CD4-positive, CD25-positive, alpha-beta regulatory T cell (primary cell): ENCODE measurements at regions not wholly inside any gene's neighbourhood (a gene's known extent, or its start where the extent isn't known, plus 50 kb on each side); places are given as distances from the start of the nearest gene placed in this dataset.
"Not testable (repeated sequence)": the region's sequence is repeated elsewhere in the genome, so short reads cannot be mapped to it uniquely, and the experiment has no call there.

Source experiments
- ATAC-seq, 2 donors: fragments of 150-1000 bp; cut with Tn5 transposase; one replicate each; pipeline ENCODE4 v1.10.0; 2021; ENCODE audit warnings: low read depth in 2 of 2, moderate number of reproducible peaks in 2 of 2, moderate library complexity in 1 of 2
- DNase-seq, 3 donors: peaks; one replicate each; pipeline versions ENCODE4 v3.0.0 to v3.0.0-alpha.2; 2012 to 2022; ENCODE audit warnings: mixed read lengths in 1 of 3
- H3K27ac ChIP-seq: one replicate; pipeline ENCODE4 v1.7.0; 2013; ENCODE audit warnings: mild to moderate bottlenecking, low read length; ENCODE audit not compliant: insufficient read depth, poor library complexity, severe bottlenecking
- H3K27me3 ChIP-seq: one replicate; pipeline ENCODE4 v1.7.0; 2013; ENCODE audit warnings: low read length; ENCODE audit not compliant: control insufficient read depth, insufficient read depth
- H3K36me3 ChIP-seq: one replicate; pipeline ENCODE4 v1.7.0; 2013; ENCODE audit warnings: mild to moderate bottlenecking, low read length, moderate library complexity; ENCODE audit not compliant: control insufficient read depth, insufficient read depth
- H3K4me1 ChIP-seq: 2 replicates; pipeline ENCODE4 v1.7.0; 2013; ENCODE audit warnings: mild to moderate bottlenecking, low read length; ENCODE audit not compliant: insufficient read depth, control insufficient read depth, poor library complexity, severe bottlenecking
- H3K4me3 ChIP-seq: one replicate; pipeline ENCODE4 v1.7.0; 2013; ENCODE audit warnings: low read depth, mild to moderate bottlenecking, low read length, moderate library complexity
- H3K9me3 ChIP-seq, 2 experiments: 1 replicate in 1 of 2; 2 replicates in 1 of 2; pipeline ENCODE4 v1.7.0; 2013; ENCODE audit warnings: low read length in 2 of 2, mild to moderate bottlenecking in 1 of 2, moderate library complexity in 1 of 2; ENCODE audit not compliant: control insufficient read depth in 2 of 2
- H3K27ac Mint-ChIP-seq, 3 donors: one replicate each; pipeline ENCODE4 v1.8.0; 2020 to 2022; ENCODE audit warnings: mild to moderate bottlenecking in 3 of 3, mixed read lengths in 3 of 3, moderate library complexity in 2 of 3
- H3K27me3 Mint-ChIP-seq: one replicate; pipeline ENCODE4 v1.8.0; 2022; ENCODE audit warnings: mild to moderate bottlenecking, mixed read lengths
- H3K36me3 Mint-ChIP-seq: one replicate; pipeline ENCODE4 v1.8.0; 2020; ENCODE audit warnings: mixed read lengths
- H3K4me1 Mint-ChIP-seq, 4 donors: one replicate each; pipeline ENCODE4 v1.8.0; 2020 to 2022; ENCODE audit warnings: mixed read lengths in 4 of 4, mild to moderate bottlenecking in 1 of 4
- H3K4me3 Mint-ChIP-seq, 4 donors: one replicate each; pipeline ENCODE4 v1.8.0; 2020 to 2022; ENCODE audit warnings: mild to moderate bottlenecking in 4 of 4, mixed read lengths in 4 of 4, moderate library complexity in 3 of 4
- H3K9me3 Mint-ChIP-seq, 7 donors: one replicate each; pipeline ENCODE4 v1.8.0; 2020 to 2022; ENCODE audit warnings: mixed read lengths in 7 of 7, mild to moderate bottlenecking in 3 of 7, moderate library complexity in 2 of 7

DNA sequence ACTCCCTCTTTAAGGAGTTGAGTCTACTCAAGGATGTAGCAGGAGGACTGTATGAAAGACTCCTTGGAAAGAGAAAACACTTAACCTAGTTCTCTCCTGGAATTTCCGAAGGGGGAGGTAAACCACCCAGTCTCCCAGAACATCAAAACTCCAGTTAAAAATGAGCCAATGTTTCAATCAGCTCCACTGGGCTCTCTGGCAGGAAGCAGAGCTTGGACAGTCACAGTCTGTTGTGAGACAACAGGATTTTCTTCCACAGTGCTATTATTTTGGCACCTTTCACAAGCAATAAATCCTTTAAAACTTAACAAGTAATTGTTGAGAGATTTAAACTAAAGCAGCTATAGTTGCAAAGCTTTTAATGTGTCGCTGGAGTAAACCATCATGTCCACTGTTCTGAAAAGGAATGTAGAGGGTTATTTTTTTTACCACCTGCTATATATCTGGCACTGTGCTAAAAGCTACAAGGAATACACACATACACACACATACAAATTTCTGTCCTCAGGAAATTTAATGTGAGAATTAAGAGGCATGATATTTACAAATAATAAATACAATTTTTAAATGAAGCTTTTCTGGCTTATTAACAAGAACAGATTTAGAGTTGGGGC, 229.2 kb upstream of the INTU start:
- Histone ChIP-seq H3K4me3 (no peak overlapping the region), H3K27ac (no peak overlapping the region), H3K36me3 (no peaks in the 10 kb centered on the region), H3K27me3 (no peaks in the 10 kb centered on the region), H3K4me1 (no peaks in the 10 kb centered on the region), H3K9me3 (peaks cover 0 to 7% of the 10 kb centered on the region in 2 experiments)
- no peak for DNase-seq
- H3K36me3 Mint-ChIP-seq, result no peaks in the 10 kb centered on the region
- H3K9me3 Mint-ChIP-seq, result peaks cover 0 to 9% (median 2%) of the 10 kb centered on the region in 7 donors
- no peak for ATAC-seq
- H3K4me1 Mint-ChIP-seq, result peaks cover 0 to 5% (median 0%) of the 10 kb centered on the region in 4 donors
- no peak overlapping the region for H3K27ac Mint-ChIP-seq
- no peaks in the 10 kb centered on the region for H3K27me3 Mint-ChIP-seq
- H3K4me3 Mint-ChIP-seq, result no peak overlapping the region

- H3K36me3 Mint-ChIP-seq, result no peaks in the 10 kb centered on the region
- Histone ChIP-seq H3K27ac (no peak overlapping the region), H3K27me3 (no peaks in the 10 kb centered on the region), H3K4me1 (no peaks in the 10 kb centered on the region), H3K36me3 (no peaks in the 10 kb centered on the region), H3K9me3 (peaks cover 0 to 7% of the 10 kb centered on the region in 2 experiments), H3K4me3 (no peak overlapping the region)
- H3K4me3 Mint-ChIP-seq, result no peak overlapping the region
- ATAC-seq, result no peak
- H3K4me1 Mint-ChIP-seq, result peaks cover 0 to 5% (median 0%) of the 10 kb centered on the region in 4 donors
- peaks cover 0 to 12% (median 2%) of the 10 kb centered on the region in 7 donors for H3K9me3 Mint-ChIP-seq
- DNase-seq, result no peak
- no peaks in the 10 kb centered on the region for H3K27me3 Mint-ChIP-seq
- no peak overlapping the region for H3K27ac Mint-ChIP-seq
Observed at GRCh38 chr4:127406187-127406586, 226.6 kb upstream of the INTU start.

DNA sequence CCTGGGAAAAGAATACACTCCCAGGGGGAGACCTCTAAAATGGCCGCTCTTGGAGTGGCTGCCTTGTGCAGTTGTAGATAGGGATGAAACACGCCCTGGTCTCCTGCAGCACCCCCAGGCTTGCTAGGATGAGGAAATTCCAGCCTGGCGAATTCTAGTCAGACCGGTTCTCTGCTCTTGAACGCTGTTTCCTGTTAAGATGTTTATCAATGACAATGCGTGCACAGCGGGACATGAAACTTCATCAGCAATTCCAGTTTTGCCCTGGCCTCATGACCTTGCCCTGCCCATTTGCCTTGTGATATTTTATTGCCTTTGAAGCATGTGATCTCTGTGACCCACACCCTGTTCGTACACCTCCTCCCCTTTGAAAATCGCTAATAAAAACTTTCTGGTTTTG, 225.2 kb upstream of the INTU start:
- H3K9me3 ChIP-seq, H3K27ac Mint-ChIP-seq, H3K36me3 Mint-ChIP-seq, H3K4me3 ChIP-seq, ATAC-seq, H3K4me1 ChIP-seq, H3K4me3 Mint-ChIP-seq, H3K27me3 Mint-ChIP-seq, H3K27ac ChIP-seq, H3K4me1 Mint-ChIP-seq, H3K27me3 ChIP-seq, H3K36me3 ChIP-seq, DNase-seq: not testable (repeated sequence)
- H3K9me3 Mint-ChIP-seq, result peaks cover 0 to 12% (median 2%) of the 10 kb centered on the region in 7 donors

DNA sequence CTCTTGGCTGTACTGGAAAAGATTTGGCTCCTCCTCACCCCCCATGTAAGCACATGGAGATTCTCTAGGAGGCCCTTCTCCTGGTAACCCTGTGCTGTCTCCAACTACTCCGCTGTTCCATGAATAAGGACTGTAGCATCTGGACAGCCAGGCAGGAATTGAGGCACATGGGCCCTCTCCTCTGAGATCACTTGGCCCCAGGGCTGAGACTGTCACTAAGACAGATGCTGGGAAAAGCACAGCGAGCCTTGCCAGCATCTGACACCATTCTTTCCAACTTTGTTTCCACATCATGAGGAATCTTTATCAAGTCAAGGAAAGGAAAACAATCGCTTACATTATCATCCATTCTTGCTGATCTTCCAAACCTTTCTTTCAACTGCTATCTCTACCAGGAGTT, 222.6 kb upstream of the INTU start:
- H3K27ac Mint-ChIP-seq, result no peak overlapping the region
- no peak overlapping the region for H3K4me3 Mint-ChIP-seq
- Histone ChIP-seq H3K36me3 (no peaks in the 10 kb centered on the region), H3K27ac (no peak overlapping the region), H3K9me3 (peaks cover 0 to 7% of the 10 kb centered on the region in 2 experiments), H3K4me3 (no peak overlapping the region), H3K4me1 (no peaks in the 10 kb centered on the region), H3K27me3 (no peaks in the 10 kb centered on the region)
- H3K9me3 Mint-ChIP-seq, result peaks cover 0 to 13% (median 2%) of the 10 kb centered on the region in 7 donors
- DNase-seq (no peak), ATAC-seq (no peak)
- no peaks in the 10 kb centered on the region for H3K27me3 Mint-ChIP-seq
- peaks cover 0 to 5% (median 0%) of the 10 kb centered on the region in 4 donors for H3K4me1 Mint-ChIP-seq
- no peaks in the 10 kb centered on the region for H3K36me3 Mint-ChIP-seq

DNA sequence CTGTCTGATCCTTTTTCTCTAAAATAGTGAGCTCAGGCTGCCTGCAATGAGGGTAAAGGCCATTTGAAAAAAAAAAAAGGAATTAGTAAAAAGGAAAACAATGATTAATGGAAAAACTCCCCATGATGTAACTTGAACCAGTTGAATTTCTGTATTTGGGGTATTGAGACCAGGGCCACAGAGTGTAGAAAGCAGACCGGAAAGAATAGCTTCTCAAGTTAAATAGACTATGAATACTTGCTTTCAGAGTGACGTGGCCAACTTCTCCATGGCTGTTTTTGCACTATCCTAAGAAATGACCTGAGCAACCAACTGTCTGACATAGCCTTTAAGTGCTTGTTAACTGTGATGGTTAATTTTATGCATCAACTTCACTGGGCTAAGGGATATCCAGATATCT, 222.1 kb upstream of the INTU start:
- Mint-ChIP-seq H3K36me3 (no peaks in the 10 kb centered on the region), H3K4me1 (peaks cover 0 to 5% (median 0%) of the 10 kb centered on the region in 4 donors), H3K9me3 (peaks cover 0 to 13% (median 2%) of the 10 kb centered on the region in 7 donors), H3K27ac (no peak overlapping the region), H3K4me3 (no peak overlapping the region), H3K27me3 (no peaks in the 10 kb centered on the region)
- peaks cover 0 to 7% of the 10 kb centered on the region in 2 experiments for H3K9me3 ChIP-seq
- no peak overlapping the region for H3K27ac ChIP-seq
- ATAC-seq, result no peak
- no peak for DNase-seq
- H3K4me3 ChIP-seq, result no peak overlapping the region
- no peaks in the 10 kb centered on the region for H3K36me3 ChIP-seq
- no peaks in the 10 kb centered on the region for H3K4me1 ChIP-seq
- H3K27me3 ChIP-seq, result no peaks in the 10 kb centered on the region

GRCh38 chr4:127414951-127415606, 217.7 kb upstream of the INTU start:
- H3K27me3 ChIP-seq, result no peaks in the 10 kb centered on the region
- no peak overlapping the region for H3K4me3 Mint-ChIP-seq
- no peaks in the 10 kb centered on the region for H3K4me1 ChIP-seq
- no peaks in the 10 kb centered on the region for H3K4me1 Mint-ChIP-seq
- no peak overlapping the region for H3K27ac ChIP-seq
- no peak overlapping the region for H3K4me3 ChIP-seq
- no peak overlapping the region for H3K27ac Mint-ChIP-seq
- DNase-seq (no peak), ATAC-seq (no peak)
- no peaks in the 10 kb centered on the region for H3K27me3 Mint-ChIP-seq
- peaks cover 0 to 3% (median 0%) of the 10 kb centered on the region in 7 donors for H3K9me3 Mint-ChIP-seq
- H3K36me3 Mint-ChIP-seq, result no peaks in the 10 kb centered on the region
- H3K9me3 ChIP-seq, result no peaks in the 10 kb centered on the region
- H3K36me3 ChIP-seq, result no peaks in the 10 kb centered on the region

GRCh38 chr4:127416115-127416514, 216.6 kb upstream of the INTU start:
- Mint-ChIP-seq H3K4me3 (no peak overlapping the region), H3K9me3 (peaks cover 0 to 3% (median 0%) of the 10 kb centered on the region in 7 donors), H3K4me1 (no peaks in the 10 kb centered on the region), H3K27me3 (no peaks in the 10 kb centered on the region), H3K36me3 (no peaks in the 10 kb centered on the region), H3K27ac (no peak overlapping the region)
- Histone ChIP-seq H3K9me3 (no peaks in the 10 kb centered on the region), H3K27ac (no peak overlapping the region), H3K36me3 (no peaks in the 10 kb centered on the region), H3K27me3 (no peaks in the 10 kb centered on the region), H3K4me1 (no peaks in the 10 kb centered on the region), H3K4me3 (no peak overlapping the region)
- ATAC-seq, result no peak
- DNase-seq, result no peak
